Epithelial cell of esophagus (primary cell): ENCODE measurements at regions not wholly inside any gene's neighbourhood (a gene's known extent, or its start where the extent isn't known, plus 50 kb on each side); places are given as distances from the start of the nearest gene placed in this dataset.

ENCODE experiments used
- DNase-seq: peaks from one replicate; pipeline ENCODE4 v3.0.0; 2010; ENCODE audit warnings: low read depth
- H3K4me3 ChIP-seq: 2 replicates; pipeline ENCODE4 v1.5.1; 2011; ENCODE audit warnings: mild to moderate bottlenecking, low read length, control low read depth
- TF ChIP-seq, protein P1 (sequence below): IDR thresholded peaks from 2 replicates; pipeline ENCODE4 v1.5.1; 2011; ENCODE audit warnings: low read depth, mild to moderate bottlenecking, low read length, control low read depth, inconsistent platforms; ENCODE audit not compliant: insufficient read depth; ENCODE audit errors: missing control alignments

DNA sequence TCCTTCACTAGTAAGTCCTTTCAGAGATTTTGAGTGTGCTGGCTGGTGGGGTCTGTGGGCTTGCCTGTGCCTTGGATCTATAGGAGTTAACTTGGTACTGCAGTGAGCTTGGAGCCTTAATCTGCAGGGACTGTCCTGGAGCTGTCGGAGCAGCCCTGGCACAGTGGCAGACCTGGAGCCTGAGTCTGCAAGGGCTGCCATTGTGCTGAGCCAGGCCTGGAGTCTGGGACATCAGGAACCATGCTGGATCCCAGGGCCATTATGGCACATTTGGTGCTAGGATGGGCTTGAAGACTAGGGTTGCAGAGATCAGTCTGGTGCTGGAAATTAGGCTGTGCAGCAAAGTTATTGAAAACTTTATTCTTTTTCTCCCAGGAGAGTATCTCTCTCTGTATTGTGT lies 665.4 kb downstream of the METTL15 start:
- TF ChIP-seq, protein P1, sequence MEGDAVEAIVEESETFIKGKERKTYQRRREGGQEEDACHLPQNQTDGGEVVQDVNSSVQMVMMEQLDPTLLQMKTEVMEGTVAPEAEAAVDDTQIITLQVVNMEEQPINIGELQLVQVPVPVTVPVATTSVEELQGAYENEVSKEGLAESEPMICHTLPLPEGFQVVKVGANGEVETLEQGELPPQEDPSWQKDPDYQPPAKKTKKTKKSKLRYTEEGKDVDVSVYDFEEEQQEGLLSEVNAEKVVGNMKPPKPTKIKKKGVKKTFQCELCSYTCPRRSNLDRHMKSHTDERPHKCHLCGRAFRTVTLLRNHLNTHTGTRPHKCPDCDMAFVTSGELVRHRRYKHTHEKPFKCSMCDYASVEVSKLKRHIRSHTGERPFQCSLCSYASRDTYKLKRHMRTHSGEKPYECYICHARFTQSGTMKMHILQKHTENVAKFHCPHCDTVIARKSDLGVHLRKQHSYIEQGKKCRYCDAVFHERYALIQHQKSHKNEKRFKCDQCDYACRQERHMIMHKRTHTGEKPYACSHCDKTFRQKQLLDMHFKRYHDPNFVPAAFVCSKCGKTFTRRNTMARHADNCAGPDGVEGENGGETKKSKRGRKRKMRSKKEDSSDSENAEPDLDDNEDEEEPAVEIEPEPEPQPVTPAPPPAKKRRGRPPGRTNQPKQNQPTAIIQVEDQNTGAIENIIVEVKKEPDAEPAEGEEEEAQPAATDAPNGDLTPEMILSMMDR, result no peak
- no peak overlapping the region for H3K4me3 ChIP-seq
- no peak for DNase-seq

DNA sequence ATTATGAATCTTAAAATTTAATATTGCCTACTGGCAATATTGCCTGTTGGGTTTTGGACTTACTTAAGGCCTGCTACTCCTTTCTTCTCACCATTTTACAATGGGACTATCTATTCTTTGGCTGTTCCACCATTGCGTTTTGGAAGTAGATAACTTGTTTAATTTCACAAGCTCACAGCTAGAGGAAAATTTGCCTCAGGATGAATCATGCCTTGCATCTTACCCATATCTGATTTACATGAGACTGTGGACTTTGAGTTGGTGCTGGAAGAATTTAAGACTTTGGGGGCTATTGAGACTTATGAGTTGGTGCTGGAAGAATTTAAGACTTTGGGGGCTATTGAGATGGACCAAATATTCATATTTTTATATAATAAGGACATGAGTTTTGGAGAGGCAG lies 662.6 kb downstream of the METTL15 start:
- no peak for DNase-seq
- no peak overlapping the region for H3K4me3 ChIP-seq
- TF ChIP-seq, protein P1, result no peak

DNA sequence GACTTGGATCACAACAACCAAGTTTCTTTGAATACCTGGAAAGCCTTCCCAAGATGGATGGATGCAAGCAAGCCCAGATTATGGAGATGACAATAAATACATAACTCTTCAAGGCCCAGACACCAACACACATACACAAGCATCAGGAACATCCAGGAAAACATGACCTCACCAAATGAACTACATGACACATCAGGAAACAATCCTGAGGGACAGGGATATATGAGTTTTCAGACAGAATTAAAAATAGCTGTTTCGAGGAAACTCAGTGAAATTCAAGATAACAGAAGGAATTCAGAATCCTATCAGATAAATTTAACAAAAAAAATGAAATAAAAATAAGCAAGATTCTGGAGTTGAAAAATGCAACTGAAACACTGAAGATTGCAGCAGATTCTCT lies 659.4 kb downstream of the METTL15 start:
- H3K4me3 ChIP-seq, result no peak overlapping the region
- peak; percentile 63 for DNase-seq
- TF ChIP-seq, protein P1, result no peak

DNA sequence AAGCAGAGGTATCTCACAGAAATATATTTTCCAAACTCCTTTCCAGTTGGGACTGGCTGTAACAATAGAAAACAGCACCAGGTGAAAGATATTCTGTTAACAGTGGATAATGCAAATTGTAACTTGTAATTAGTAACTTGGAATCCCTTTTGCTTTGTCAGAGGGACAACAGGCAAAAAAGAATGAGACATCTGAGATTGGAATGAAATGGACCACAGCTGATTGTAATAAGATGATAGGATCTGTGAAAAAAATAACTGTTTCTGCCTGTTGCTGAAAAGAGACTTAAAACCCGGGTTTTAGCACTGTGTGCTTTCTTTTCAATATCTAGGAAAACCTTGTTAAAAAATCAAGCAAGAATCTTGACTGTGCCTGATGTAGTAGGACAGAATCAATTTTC lies 655.7 kb downstream of the METTL15 start:
- H3K4me3 ChIP-seq, result no peak overlapping the region
- DNase-seq, result no peak
- TF ChIP-seq, protein P1, result no peak

DNA sequence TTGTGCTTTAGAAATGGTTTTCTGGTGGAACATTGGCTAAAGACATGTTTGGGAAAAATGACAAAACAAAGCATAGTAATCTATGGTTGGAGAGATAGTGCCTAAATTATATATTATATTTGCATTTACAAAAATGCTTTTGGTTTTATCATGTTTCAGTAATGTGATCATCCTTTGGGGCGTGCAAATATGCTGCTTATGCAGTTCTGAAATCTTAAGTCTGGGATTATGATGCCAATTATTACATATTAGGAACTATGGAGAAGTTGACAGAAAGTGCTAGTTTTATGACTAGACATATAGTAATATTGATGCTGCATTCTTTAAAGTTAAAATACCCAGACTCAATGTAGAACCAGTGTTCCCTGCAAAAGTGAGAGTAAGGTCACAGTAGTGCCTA lies 655.0 kb downstream of the METTL15 start:
- TF ChIP-seq, protein P1, result no peak
- DNase-seq, result no peak
- no peak overlapping the region for H3K4me3 ChIP-seq

DNA sequence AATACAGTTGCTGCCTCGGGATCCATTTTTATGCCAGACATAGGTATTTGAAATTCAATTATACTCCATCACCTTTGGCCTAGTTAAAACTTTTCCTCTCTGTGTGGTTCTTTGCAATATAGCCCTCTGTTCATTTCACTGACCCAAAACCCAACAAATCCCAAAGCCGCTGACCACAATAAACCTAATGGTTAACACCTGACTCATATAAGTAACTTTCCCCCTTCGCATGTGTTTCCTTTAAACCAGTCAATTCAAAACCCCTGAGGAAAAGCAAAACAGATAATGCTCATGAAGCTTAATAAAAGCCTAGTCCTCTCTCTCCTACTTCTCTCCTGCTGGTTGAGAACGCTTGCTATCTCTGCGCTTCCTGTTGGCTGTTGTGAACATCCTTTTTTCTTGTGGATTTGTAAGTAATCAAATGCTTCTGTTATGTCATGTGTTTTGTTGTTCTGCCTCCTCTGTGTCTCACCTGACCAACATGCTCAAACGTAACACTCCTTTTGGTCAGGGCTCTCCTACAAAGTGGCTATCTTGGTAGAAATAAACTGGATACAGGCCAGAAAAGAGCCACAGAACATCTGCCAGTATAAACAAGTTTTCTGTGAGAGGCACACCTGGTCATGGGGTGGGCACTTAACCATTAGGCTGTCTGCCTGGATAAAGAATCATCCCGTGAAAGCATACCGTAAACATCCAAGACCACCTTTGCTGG lies 652.6 kb downstream of the METTL15 start:
- peak; percentile 65 for DNase-seq
- no peak overlapping the region for H3K4me3 ChIP-seq
- TF ChIP-seq, protein P1, result no peak

DNA sequence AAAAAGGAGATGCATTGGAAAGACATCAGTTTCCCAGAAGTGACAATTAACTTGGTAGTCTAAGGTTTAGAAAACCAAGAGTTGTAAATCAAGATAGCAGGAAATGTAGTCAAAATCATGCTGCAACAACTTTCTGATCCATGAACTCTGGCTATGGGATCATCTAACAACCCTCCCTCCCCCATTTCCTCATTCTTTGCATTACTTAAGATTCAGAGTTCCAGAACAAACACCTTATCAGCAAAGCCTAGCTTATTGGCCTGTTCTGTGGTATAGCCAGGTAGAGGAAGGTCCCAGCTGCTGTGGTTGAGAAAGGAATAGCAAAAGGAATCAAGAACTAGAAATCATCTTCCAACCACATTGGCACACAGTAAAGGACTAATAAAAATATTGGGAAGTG lies 651.1 kb downstream of the METTL15 start:
- no peak overlapping the region for H3K4me3 ChIP-seq
- DNase-seq, result peak; percentile 75
- TF ChIP-seq, protein P1, result no peak
